ELR (cell line): ENCODE measurements at regions not wholly inside any gene's neighbourhood (a gene's known extent, or its start where the extent isn't known, plus 50 kb on each side); places are given as distances from the start of the nearest gene placed in this dataset.

Experiments
- DNase-seq: peaks from one replicate; pipeline ENCODE4 v3.0.0-alpha.2; 2015; ENCODE audit warnings: low read depth

DNA sequence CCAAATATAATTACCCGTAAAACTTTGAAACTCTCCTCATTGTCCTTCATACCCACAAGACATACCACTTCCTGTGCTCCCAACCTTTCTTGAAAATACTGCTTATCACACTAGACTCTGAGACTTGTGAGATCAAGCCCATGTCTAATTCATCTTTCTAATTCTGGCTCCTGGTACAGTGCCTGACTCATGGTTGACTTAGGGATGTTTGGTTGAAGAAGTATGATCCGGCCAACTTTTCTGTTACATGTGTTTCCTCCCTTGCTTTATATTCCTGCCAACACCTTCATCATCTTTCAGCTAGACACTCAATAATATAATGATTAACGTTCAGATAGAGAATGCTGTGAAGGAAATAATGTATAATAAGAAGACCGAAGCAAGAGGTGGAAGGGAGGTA lies 58.2 kb downstream of the MEX3B start:
- no peak for DNase-seq

DNA sequence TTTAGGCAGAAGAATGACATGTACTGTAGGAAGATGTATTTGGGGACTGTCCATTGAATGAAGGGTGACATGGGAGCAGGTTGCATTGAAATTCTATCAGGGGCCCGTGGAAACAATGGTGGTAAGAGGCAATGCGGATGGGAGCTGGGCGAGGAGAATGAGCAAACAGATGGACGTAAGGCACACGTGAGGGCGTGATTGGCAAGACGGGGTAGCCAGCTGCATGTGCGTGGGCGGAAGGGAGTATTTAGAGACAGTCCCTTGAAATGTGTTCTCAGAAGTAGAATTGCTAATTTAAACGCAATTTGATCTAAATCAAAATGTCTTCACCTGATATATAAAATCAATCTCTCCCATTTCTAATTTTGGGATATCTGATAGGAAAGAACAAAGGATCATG lies 62.3 kb downstream of the MEX3B start:
- no peak for DNase-seq

DNA sequence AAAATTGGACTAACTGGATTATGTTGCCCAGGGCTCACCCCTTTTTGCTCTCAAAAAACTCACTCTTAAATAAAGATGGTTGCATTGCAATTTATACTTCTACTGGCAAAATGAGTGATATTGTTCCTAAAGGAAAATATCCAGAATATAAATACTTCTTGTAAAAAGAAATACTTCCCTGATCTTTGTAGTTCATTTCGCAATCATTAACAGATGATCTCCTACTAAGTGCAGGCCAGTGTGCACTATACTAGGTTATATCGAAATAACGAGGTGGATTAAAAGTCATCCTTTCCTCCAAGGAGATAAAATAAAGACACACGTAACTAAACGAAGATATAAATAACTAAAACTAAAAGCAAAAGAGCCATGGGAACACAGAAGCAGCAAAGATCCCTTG lies 63.0 kb downstream of the MEX3B start:
- DNase-seq = no peak

DNA sequence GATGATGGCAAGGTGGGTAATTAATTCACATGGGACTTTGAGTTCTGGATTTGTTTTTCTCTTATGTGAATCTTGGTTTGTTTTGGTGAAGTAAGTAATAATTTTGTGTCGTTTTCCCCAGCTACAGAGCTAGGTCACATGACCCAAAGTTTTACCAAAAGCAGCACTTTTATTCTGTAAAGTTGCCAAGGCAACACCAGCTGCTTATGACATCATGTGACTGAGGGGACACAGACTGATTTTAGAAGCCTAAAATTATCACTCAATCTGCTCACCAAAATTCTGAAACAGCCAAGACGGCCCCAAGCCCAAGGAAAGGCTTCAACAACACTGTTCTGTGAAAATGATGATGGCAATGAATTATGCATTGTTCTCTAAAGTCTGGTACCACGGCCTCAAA lies 63.9 kb downstream of the MEX3B start:
- DNase-seq = no peak

DNA sequence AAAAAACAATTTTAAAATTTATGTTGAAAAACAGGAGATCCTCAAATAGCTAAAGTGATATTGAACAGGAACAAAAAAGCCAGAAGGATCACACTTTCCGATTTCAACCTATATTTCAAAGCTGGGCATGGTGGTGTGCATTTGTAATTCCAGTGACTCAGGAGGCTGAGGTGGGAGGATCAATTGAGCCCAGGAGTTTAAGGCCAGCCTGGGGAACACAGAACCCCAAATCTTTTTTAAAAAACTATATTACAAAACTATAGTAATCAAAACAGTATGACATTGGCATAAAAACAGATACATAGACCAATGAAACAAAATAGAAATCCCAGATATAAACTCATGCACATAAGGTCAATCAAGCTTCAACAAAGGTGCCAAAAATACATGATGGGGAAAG lies 68.4 kb downstream of the MEX3B start:
- no peak for DNase-seq

DNA sequence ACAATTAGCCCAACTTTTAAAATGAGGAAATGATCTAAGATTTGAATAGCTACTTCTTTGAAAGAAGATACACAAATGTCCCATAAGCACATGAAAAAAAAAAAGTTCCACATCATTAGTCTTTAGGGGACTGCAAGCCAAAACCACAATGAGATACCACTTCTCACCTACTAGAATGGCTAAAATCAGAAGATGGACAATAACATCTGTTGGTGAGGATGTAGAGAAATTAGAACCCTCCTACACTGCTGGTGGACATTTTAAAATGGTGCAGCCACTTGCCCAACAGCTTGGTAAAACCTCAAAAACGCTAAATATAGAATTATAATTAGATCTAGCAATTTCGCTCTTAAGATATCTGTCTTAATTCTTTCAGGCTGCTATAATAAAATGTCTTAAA lies 77.1 kb downstream of the MEX3B start:
- no peak for DNase-seq

DNA sequence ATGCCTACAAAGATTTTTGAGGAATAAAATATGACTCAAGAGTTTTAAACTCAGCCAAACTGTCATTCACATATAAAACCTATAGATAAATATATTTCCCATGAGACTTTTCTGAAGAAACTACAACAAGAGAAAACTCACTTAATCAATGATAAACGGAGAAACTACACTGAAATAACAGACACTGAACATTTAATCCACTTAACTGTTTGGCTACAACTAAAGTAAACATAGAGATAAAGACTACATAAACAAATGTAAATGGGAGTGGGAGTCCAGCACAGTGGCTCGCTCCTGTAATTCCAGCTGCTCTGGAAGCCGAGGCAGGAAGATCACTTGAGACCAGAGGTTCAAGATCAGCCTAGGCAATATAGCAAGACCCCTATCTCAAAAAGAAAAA lies 79.2 kb downstream of the MEX3B start:
- no peak for DNase-seq

DNA sequence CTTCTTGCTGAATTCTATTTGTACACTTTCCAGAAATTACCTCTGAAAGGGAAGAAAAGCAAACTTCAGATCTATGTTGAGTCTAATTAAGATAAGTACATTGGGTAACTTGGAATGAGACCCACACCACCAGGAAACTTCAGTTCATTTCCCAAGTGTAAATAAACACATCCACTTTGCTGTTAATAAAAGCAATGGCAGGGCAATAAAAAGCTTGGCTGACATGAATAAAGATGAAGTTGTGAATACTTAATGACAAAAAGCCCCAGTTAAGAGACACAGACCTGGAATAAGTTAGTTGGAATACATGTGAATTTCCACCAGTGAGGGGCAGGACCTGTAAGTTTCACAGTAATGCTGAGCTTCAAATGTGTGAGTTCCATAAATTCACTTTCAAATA lies 83.3 kb downstream of the MEX3B start:
- no peak for DNase-seq

DNA sequence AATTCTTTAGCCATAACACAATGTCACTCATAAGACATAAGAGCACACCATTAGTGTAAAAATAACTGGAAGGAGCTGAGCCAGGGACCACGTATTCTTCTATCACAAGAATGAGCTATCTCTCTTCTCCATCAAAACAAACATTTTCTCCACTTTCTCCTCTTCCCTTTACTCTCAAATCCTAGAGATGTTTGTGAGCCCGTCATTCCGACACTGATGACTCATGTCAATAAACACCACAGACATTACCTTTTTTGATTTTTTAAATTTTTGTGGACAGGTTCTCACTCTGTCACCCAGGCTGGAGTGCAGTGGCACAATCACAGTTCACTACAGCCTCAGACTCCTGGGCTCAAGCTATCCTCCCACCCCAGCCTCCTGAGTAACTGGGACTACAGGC lies 86.6 kb downstream of the MEX3B start:
- no peak for DNase-seq

DNA sequence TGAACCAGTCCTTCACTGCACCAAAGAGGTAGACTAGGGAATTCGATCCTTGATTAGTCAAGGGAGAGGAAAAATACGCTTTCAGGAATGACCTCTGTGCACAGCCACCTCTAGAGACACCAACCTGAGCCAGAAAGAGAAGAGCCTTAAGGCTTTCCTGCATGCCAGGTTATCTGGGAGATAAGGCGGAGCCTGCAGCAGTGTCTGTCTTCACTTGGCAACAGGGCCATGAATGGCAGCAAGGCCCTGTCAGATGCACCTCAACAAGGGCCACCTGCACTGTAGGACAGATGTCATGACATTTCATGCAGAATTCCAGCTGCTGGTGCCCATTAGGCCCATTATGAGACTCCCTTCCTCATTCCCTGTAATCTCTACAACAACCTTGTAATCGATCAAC lies 88.1 kb downstream of the MEX3B start:
- no peak for DNase-seq

DNA sequence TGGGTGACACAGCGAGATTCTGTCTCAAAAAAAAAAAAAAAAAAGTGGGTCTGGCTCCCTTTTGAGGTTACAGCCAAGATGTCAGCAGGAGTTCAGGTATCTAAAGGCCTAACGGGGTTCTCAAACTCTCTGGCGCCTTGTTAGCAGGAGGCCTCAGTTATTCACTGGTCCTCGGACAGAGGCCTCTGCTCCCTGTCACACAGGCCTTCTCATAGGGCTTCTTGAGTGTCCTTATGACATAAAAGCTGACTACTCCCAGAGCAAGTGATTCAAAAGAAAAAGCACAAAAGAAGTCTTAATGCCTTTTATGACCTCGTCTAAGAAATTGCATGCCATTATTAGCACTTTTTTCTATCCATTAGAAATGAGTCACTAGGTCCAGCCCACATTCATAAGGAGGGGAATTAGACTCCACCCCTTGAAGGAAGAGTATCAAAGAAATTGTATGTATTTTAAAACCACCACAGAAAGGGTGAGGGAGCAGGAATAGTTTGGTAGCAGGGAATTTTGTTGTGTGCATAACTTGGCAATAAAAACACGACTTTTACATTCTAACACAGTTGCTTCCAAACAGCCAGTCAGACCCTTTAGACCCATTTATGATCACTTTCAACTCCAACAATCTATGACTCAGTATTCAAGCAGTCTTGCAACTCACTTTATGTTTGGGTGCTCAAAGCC lies 90.3 kb downstream of the MEX3B start:
- DNase-seq = no peak

DNA sequence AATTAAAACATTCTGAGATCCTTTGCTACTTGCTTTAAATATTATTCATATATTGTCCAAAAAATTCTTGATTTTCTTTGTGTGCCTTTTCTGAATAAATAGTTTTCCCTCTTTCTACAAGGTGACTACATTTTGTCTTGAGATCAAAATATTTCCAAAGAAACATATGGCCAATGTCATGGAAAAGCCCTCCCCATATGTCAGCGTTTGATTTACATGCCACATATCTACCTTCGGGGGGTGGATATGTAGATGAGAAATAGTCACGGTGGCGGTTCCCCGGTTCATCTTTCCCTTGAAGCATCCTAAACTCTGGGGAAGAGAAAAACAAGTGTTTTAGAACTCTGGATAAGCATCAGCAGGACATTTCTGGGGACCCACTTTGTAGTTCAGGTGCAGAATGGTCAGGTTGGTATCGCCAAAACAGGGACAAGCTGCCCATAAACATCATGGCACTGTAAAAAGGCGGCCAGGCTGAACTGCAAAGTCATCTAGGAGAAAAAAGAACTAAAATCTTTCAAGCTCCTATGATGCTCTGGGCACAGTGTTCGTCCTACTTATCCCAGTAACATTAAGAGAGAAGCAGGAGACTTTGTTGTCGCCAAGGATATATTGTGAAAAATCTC lies 91.5 kb downstream of the MEX3B start:
- no peak for DNase-seq

DNA sequence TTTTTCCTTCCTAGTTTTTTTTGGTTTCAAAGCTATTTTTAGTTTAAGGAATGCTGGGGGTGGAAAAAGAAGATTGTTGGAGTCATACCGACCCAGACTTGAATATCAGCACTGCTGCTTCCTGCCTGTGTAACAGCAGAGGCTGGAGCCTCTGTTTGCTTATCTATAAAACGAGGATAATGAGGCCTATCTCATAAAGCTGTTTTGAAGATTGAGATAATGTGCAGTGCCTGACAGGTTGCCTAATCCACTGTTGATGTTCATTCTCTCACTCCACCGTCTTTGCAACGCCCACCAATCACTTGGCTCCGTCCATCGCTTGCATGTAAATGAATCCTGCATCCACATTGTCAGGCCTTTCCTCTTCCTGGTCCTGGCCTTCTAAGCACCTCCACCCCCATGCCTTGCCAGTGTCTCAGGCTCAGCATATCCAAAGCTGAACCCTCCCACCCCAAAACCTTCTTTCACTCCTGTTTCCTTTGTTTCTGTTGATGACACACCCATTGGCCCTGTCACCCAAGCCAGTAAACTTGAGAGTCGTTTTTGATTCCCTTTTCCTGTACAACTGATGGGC lies 94.9 kb downstream of the MEX3B start:
- no peak for DNase-seq

DNA sequence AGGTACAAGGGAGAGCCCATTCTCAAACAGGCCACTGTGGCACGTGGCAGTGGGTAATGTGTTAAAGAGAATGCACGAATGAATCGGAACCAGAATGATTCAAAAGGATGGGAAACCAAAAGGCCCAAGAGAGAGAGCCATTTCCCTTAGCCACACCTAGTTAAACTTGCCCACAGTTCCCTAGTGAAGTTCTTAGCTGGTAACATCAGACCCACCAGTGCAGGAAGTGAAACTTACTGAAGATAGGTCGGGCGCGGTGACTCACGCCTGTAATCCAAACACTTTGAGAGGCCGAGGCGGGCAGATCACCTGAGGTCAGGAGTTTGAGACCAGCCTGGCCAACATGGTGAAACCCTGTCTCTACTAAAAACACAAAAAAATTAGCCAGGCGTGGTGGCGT lies 97.1 kb downstream of the MEX3B start:
- DNase-seq = no peak

DNA sequence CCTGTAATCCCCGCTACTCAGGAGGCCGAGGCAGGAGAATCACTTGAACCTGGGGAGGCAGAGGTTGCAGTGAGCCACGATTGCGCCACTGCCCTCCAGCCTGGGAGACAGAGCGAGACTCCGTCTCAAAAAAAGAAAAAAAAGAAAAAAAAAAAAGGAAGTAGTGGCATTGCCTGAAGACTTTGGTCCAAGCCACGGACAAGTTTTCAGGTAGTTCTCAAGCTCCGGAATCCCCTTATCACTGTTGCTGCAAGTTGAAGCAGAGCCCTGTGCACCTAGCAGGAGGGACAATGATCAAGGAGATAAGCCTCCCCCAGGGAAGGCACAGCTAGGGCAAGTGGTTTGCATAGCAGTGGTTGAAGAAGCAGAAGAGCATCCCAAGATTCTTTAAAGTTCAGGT lies 97.6 kb downstream of the MEX3B start:
- DNase-seq = no peak

DNA sequence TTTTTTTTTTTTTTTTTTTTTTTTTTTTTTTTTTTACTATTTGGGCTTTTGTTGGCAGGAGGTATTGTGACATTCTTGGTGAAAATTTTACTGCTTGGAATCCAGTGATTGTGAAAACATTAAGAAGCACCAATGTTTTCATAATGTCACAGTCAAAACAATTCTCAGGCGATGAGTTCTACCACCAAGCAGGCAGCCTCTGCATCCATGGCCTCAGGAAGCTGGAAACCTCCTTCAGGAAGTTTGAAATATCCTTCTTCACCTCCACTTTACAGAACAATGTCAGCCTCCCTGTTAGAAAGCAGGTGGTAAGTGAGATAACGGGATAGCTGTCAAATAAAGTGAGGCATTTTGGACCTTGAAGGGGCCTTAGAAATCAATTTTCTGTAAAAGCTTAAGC lies 98.3 kb downstream of the MEX3B start:
- no peak for DNase-seq

DNA sequence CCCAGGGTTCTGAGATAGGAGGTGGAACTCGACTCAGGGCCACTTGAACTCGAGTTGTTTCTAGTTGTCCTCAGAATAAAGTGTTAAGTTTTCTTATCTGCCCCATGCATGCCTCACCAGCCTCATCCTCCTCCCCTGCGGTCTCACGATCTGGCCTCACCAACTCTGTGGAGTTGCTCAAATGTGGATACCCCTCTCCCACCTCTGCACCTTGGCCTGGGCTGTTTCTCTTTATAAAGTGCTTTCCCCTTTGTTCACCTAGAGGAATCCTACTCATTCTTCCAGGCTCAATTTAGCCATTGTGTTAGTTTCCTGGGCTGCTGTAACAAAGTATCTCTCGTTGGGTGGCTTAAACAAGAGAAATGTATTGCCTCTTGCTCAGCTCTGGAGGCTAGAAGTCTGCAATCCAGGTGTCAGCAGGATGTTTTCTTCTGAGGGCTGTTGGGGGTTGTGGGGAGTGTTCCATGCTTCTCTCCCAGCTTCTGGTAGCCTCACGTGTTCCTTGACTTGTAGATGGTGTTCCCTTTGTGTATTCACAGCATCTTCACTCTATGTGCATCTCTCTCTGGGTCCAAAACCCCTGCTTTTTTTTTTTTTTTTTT lies 100.7 kb downstream of the MEX3B start:
- no peak for DNase-seq

DNA sequence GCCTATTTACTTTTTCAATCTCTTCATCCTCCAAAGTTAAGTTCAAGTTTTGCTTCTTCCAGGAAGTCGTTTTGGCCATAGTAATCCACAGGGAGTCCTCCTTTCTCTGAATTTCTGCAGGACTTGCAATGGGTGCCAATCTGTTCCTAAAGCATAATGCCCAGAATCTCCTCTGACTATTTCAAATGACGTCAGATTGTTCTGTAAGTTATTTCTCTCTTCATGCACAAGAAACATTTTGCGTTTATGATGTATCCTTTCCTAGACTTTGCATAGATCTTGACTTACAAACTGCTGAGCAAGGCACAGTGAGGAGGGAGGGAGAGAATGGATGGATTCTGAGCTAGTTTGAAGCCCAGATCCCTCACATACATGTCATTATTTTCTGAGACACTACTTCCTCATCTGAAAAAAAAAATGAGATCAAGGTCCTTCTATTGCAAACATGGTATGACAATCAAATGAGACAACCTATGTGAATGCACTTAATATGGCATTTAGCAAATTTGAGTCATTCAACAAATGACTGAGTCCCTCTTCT lies 103.1 kb downstream of the MEX3B start:
- DNase-seq = no peak

DNA sequence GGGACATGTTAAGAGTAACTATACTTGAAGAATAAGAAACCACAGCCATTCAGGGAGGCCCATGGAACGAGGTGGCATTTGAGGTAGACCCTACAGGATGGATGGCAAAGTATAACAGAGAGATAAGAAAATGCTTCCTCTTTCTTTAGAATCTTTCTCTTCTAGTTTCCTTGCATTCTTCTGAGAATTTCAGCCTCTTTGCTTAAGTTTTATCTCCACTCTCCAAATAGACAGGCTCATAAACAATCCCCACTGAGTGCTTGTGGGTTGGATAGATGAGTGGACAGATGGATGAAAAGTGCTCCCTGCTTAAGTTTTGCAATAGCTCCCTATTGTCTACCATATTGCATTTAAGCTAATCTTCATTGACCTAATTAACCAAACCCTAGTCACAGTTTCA lies 103.7 kb downstream of the MEX3B start:
- no peak for DNase-seq

DNA sequence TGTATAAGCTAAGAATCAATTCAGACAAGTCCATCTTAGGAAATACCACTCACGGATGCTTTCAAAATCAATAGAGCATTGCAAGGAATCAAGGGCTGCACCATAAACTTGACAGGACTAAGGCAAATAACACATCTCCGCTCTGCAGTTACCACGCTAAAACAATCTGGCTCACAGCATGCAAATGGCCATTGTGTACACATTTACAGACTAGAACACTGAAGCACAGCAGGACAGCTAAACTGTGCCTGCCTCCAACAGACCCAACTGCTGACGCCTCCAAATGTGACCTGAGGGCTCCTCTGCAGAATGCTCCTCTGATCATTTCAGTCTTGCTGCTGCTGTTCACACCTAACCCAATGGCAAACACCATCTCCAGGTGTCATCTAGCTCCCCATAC lies 104.3 kb downstream of the MEX3B start:
- DNase-seq = no peak

DNA sequence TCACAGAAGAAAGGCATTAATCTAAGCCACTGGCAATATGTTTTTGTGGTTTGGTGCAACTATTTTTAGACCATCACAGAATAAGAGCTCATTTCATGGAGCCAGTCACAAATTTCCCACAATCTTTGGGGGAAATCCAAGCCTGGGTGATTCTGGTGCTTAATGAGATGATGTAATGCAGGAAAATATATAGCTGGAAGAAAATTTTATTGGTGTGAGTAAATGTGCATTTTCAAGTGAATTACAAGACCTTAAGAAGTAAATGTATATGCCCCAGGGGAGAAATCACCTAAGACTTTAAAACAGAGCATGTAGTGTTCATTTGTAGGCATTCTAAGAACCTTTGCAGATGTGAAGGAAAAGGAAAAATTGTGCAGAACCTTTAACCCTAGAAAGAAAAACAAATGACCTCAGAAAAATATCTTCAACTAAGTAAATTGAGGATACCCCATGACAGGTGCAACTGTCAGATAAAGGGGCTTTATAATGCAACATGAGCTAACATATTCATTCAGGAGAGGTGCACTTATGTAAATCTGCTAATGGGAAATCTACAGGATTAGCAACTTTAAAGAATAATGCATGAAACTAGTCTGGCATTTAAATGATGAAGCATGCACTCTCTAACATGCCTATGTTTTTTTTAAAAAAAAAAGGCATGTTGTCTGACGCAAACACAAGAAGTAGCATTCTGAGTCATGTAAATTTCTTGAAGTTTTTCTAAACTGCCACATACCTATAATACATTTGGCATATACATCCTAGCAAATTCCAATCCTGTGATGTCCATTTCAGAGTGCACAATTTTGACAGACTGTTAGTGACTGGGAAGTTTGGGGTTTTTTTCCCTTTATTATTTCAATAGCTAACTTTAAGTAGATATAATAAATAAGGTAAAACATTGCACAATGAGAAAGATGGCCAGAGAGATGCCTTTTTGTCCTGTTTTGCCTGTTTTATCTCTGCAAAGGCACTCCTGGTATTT lies 105.1 kb downstream of the MEX3B start:
- peak; percentile 49 for DNase-seq
